CD4-positive, alpha-beta T cell (primary cell): ENCODE measurements at regions not wholly inside any gene's neighbourhood (a gene's known extent, or its start where the extent isn't known, plus 50 kb on each side); places are given as distances from the start of the nearest gene placed in this dataset.
"Not testable (repeated sequence)": the region's sequence is repeated elsewhere in the genome, so short reads cannot be mapped to it uniquely, and the experiment has no call there.

ENCODE experiments used
- ATAC-seq: fragments of 200-7000 bp; cut with Tn5 transposase; one replicate; pipeline ENCODE4 v1.10.0; 2022; ENCODE audit warnings: mild to moderate bottlenecking; ENCODE audit not compliant: poor library complexity
- CTCF ChIA-PET: fragments of 350-600 bp; sonication (Branson Sonifier 250); formaldehyde crosslinking; loops from one replicate; lab custom pipeline; 2021; ENCODE audit warnings: antibody characterized with exemption, inconsistent platforms; lab: Charles Lee
- POLR2A ChIA-PET: fragments of 350-600 bp; sonication (Branson Sonifier 250); formaldehyde crosslinking; loops from one replicate; lab custom pipeline; 2021; ENCODE audit warnings: antibody characterized with exemption, inconsistent platforms; lab: Charles Lee
- DNase-seq, 14 experiments: peaks; one replicate each; pipeline ENCODE4 v3.0.0-alpha.2; 2013 to 2020; ENCODE audit warnings: mixed read lengths in 2 of 14
- H3K27ac ChIP-seq, 2 donors: one replicate each; pipeline versions ENCODE4 v1.5.1 to v1.7.0; 2013; ENCODE audit warnings: low read length in 2 of 2, low read depth in 1 of 2, mild to moderate bottlenecking in 1 of 2
- H3K27me3 ChIP-seq, 2 experiments: 1 replicate in 1 of 2; 2 replicates in 1 of 2; pipeline versions ENCODE4 v1.6.1 to v1.7.0; 2013; ENCODE audit warnings: low read length in 2 of 2, control low read depth in 1 of 2, mild to moderate bottlenecking in 1 of 2, moderate library complexity in 1 of 2; ENCODE audit not compliant: insufficient read depth in 2 of 2, control insufficient read depth in 1 of 2
- H3K36me3 ChIP-seq: one replicate; pipeline ENCODE4 v1.6.1; 2013; ENCODE audit warnings: low read length, control low read depth; ENCODE audit not compliant: insufficient read depth
- H3K4me1 ChIP-seq: one replicate; pipeline ENCODE4 v1.6.1; 2013; ENCODE audit warnings: low read length, control low read depth; ENCODE audit not compliant: insufficient read depth
- H3K4me3 ChIP-seq: one replicate; pipeline ENCODE4 v1.5.1; 2013; ENCODE audit warnings: mild to moderate bottlenecking, low read length, moderate library complexity
- H3K9me3 ChIP-seq, 2 experiments: 1 replicate in 1 of 2; 2 replicates in 1 of 2; pipeline versions ENCODE4 v1.6.1 to v1.7.0; 2013; ENCODE audit warnings: low read length in 2 of 2, mild to moderate bottlenecking in 2 of 2, control low read depth in 1 of 2, moderate library complexity in 1 of 2; ENCODE audit not compliant: control insufficient read depth in 1 of 2, insufficient read depth in 1 of 2
- H3K27ac Mint-ChIP-seq: one replicate; pipeline ENCODE4 v1.8.0; 2020; ENCODE audit warnings: mixed read lengths
- H3K27me3 Mint-ChIP-seq: one replicate; pipeline ENCODE4 v1.8.0; 2021; ENCODE audit warnings: mixed read lengths
- H3K36me3 Mint-ChIP-seq: one replicate; pipeline ENCODE4 v1.8.0; 2021; ENCODE audit warnings: low read depth, mixed read lengths
- H3K4me1 Mint-ChIP-seq: one replicate; pipeline ENCODE4 v1.8.0; 2021; ENCODE audit warnings: low read depth, mixed read lengths
- H3K4me3 Mint-ChIP-seq: one replicate; pipeline ENCODE4 v1.8.0; 2020; ENCODE audit warnings: mild to moderate bottlenecking, mixed read lengths
- H3K9me3 Mint-ChIP-seq: one replicate; pipeline ENCODE4 v1.8.0; 2020; ENCODE audit warnings: mixed read lengths
- CTCF ChIP-seq: fragments of 200-600 bp; IDR thresholded peaks from one replicate; pipeline ENCODE4 v1.8.0; 2022; ENCODE audit warnings: antibody characterized with exemption, mild to moderate bottlenecking
- intact Hi-C, 2 experiments: fragments of 100-400 bp; cut with DNase I in 1 of 2; cut with micrococcal nuclease in 1 of 2; formaldehyde crosslinking; loops; one replicate each; pipeline versions ENCODE4 v1.15.1 to v1.9.0; 2023 to 2025; cut with DNase I, micrococcal nuclease

- Mint-ChIP-seq H3K36me3 (no peaks in the 10 kb centered on the region), H3K9me3 (peaks cover 3% of the 10 kb centered on the region), H3K4me3 (no peak overlapping the region), H3K27ac (no peak overlapping the region), H3K4me1 (no peaks in the 10 kb centered on the region), H3K27me3 (no peaks in the 10 kb centered on the region)
- peaks cover 6 to 21% of the 10 kb centered on the region in 2 experiments for H3K9me3 ChIP-seq
- H3K36me3 ChIP-seq: no peaks in the 10 kb centered on the region
- no peak for ATAC-seq
- ChIA-PET POLR2A (no interaction called here), CTCF (no interaction called here)
- H3K27ac ChIP-seq: no peak overlapping the region
- TF ChIP-seq CTCF: no peak
- H3K27me3 ChIP-seq: no peaks in the 10 kb centered on the region
- intact Hi-C loops: no loop called here
- H3K4me1 ChIP-seq: no peaks in the 10 kb centered on the region
- H3K4me3 ChIP-seq: no peak overlapping the region
- no peak for DNase-seq
Observed at GRCh38 chr6:167558246-167559177, 233.6 kb downstream of the TTLL2 start.

- H3K36me3 ChIP-seq: no peaks in the 10 kb centered on the region
- H3K4me1 Mint-ChIP-seq: no peaks in the 10 kb centered on the region
- intact Hi-C loops: no loop called here
- peaks cover 3% of the 10 kb centered on the region for H3K9me3 Mint-ChIP-seq
- ChIA-PET CTCF (no interaction called here), POLR2A (no interaction called here)
- H3K27ac ChIP-seq: no peak overlapping the region
- peaks cover 1% of the 10 kb centered on the region for H3K27me3 Mint-ChIP-seq
- H3K27ac Mint-ChIP-seq: no peak overlapping the region
- no peaks in the 10 kb centered on the region for H3K27me3 ChIP-seq
- no peak overlapping the region for H3K4me3 Mint-ChIP-seq
- ATAC-seq (no peak), DNase-seq (no peak)
- no peaks in the 10 kb centered on the region for H3K4me1 ChIP-seq
- H3K36me3 Mint-ChIP-seq: no peaks in the 10 kb centered on the region
- TF ChIP-seq CTCF: no peak
- H3K9me3 ChIP-seq: peaks cover 6 to 18% of the 10 kb centered on the region in 2 experiments
- H3K4me3 ChIP-seq: no peak overlapping the region
Observed at GRCh38 chr6:167559675-167560479, 235.0 kb downstream of the TTLL2 start.

- H3K9me3 Mint-ChIP-seq: peaks cover under 1% of the 10 kb centered on the region
- POLR2A ChIA-PET: no interaction called here
- CTCF ChIA-PET: no interaction called here
- ATAC-seq (no peak), DNase-seq (no peak)
- TF ChIP-seq CTCF: no peak
- H3K27ac ChIP-seq: no peak overlapping the region
- H3K27ac Mint-ChIP-seq: no peak overlapping the region
- no peaks in the 10 kb centered on the region for H3K4me1 ChIP-seq
- no peak overlapping the region for H3K4me3 ChIP-seq
- no peaks in the 10 kb centered on the region for H3K4me1 Mint-ChIP-seq
- H3K36me3 Mint-ChIP-seq: no peaks in the 10 kb centered on the region
- peaks cover 5% of the 10 kb centered on the region for H3K27me3 Mint-ChIP-seq
- H3K4me3 Mint-ChIP-seq: no peak overlapping the region
- intact Hi-C loops: no loop called here
- peaks cover 6 to 16% of the 10 kb centered on the region in 2 experiments for H3K9me3 ChIP-seq
- H3K27me3 ChIP-seq: no peaks in the 10 kb centered on the region
- no peaks in the 10 kb centered on the region for H3K36me3 ChIP-seq
Observed at GRCh38 chr6:167560673-167561569, 236.0 kb downstream of the TTLL2 start.

- CTCF ChIA-PET, H3K4me1 Mint-ChIP-seq, intact Hi-C loops, H3K27me3 Mint-ChIP-seq, ATAC-seq, H3K36me3 Mint-ChIP-seq, H3K4me1 ChIP-seq, H3K4me3 ChIP-seq, H3K27ac ChIP-seq, H3K36me3 ChIP-seq, H3K27ac Mint-ChIP-seq, POLR2A ChIA-PET, DNase-seq, H3K27me3 ChIP-seq, H3K9me3 Mint-ChIP-seq, H3K4me3 Mint-ChIP-seq: not testable (repeated sequence)
- H3K9me3 ChIP-seq: peaks cover 0 to 26% of the 10 kb centered on the region in 2 experiments
Observed at GRCh38 chr6:167562862-167563261, 238.0 kb downstream of the TTLL2 start.
